A673 (cell line): ENCODE measurements at regions not wholly inside any gene's neighbourhood (a gene's known extent, or its start where the extent isn't known, plus 50 kb on each side); places are given as distances from the start of the nearest gene placed in this dataset.
"Not testable (repeated sequence)": the region's sequence is repeated elsewhere in the genome, so short reads cannot be mapped to it uniquely, and the experiment has no call there.

ENCODE experiments used
- BruUV-seq: library from RNA; stranded (reverse); fragments of 400-500 nt; replicated peaks from 2 replicates; lab custom pipeline; 2021; lab: Mats Ljungman, UMichigan
- CTCF ChIA-PET: fragments of 300-600 bp; sonication (Branson Sonifier 250); formaldehyde crosslinking; loops from one replicate; lab custom pipeline; 2022; ENCODE audit warnings: antibody characterized with exemption; lab: Charles Lee
- POLR2A ChIA-PET: fragments of 300-600 bp; sonication (Branson Sonifier 250); formaldehyde crosslinking; loops from one replicate; lab custom pipeline; 2022; ENCODE audit warnings: antibody characterized with exemption; ENCODE audit not compliant: low non-redundant PET; lab: Charles Lee
- DNase-seq: peaks from one replicate; pipeline ENCODE4 v3.0.0-alpha.2; 2015; ENCODE audit warnings: low spot score
- H3K27ac ChIP-seq: fragments of 200-600 bp; sonication (generic); 2 replicates; pipeline ENCODE4 v1.5.1; 2016; ENCODE audit warnings: mixed run types, low read depth, mild to moderate bottlenecking, mixed read lengths, antibody characterized with exemption, low read length; ENCODE audit not compliant: poor library complexity, severe bottlenecking
- H3K27me3 ChIP-seq: fragments of 200-600 bp; sonication (generic); replicated peaks from 2 replicates; pipeline ENCODE4 v1.6.1; 2017; ENCODE audit warnings: mixed run types, low read depth, mild to moderate bottlenecking, mixed read lengths, antibody characterized with exemption, low read length; ENCODE audit not compliant: insufficient read depth, poor library complexity
- H3K36me3 ChIP-seq: fragments of 200-600 bp; sonication (generic); 2 replicates; pipeline ENCODE4 v1.6.1; 2016; ENCODE audit warnings: mixed run types, mild to moderate bottlenecking, mixed read lengths, antibody characterized with exemption, low read length; ENCODE audit not compliant: insufficient read depth, poor library complexity, severe bottlenecking
- H3K4me1 ChIP-seq: fragments of 200-600 bp; sonication (generic); 2 replicates; pipeline ENCODE4 v1.6.1; 2017; ENCODE audit warnings: mixed run types, mild to moderate bottlenecking, mixed read lengths, antibody characterized with exemption, low read length; ENCODE audit not compliant: insufficient read depth, poor library complexity, severe bottlenecking
- H3K4me3 ChIP-seq: fragments of 200-600 bp; sonication (generic); 2 replicates; pipeline ENCODE4 v1.5.1; 2016; ENCODE audit warnings: low read depth, mixed run types, mild to moderate bottlenecking, mixed read lengths, low read length; ENCODE audit not compliant: poor library complexity, severe bottlenecking
- H3K9me3 ChIP-seq: fragments of 200-600 bp; sonication (generic); 2 replicates; pipeline ENCODE4 v1.6.1; 2016; ENCODE audit warnings: mixed run types, low read depth, mild to moderate bottlenecking, mixed read lengths, antibody characterized with exemption, low read length; ENCODE audit not compliant: poor library complexity, severe bottlenecking
- CTCF ChIP-seq: fragments of 300-800, 200-600 bp; sonication (generic); conservative IDR thresholded peaks from 2 replicates; pipeline ENCODE4 v1.5.1; 2017; ENCODE audit warnings: low read depth, mild to moderate bottlenecking, antibody characterized with exemption, low read length, moderate library complexity, mixed read lengths
- EZH2 ChIP-seq: fragments of 200-600 bp; sonication (generic); IDR thresholded peaks from 2 replicates; pipeline ENCODE4 v1.6.1; 2017; ENCODE audit warnings: borderline replicate concordance, low read depth, mild to moderate bottlenecking, mixed read lengths, antibody characterized with exemption, low read length; ENCODE audit not compliant: poor library complexity, severe bottlenecking
- intact Hi-C: fragments of 100-400 bp; cut with micrococcal nuclease; formaldehyde crosslinking; loops from one replicate; pipeline ENCODE4 v1.10.0; 2022; ENCODE audit not compliant: unreplicated experiment

GRCh38 chr2:131822237-131822721 is 294.6 kb downstream of the CCDC74A start:
- DNase-seq, CTCF ChIA-PET: not testable (repeated sequence)

GRCh38 chr2:131823058-131823457 is 295.4 kb downstream of the CCDC74A start:
- POLR2A ChIA-PET, BruUV-seq, H3K4me1 ChIP-seq, H3K9me3 ChIP-seq, H3K4me3 ChIP-seq, H3K36me3 ChIP-seq, H3K27ac ChIP-seq, H3K27me3 ChIP-seq, DNase-seq, CTCF ChIA-PET, intact Hi-C loops: not testable (repeated sequence)

More at GRCh38 chr2:131822237-131822721, 294.6 kb downstream of the CCDC74A start:
- H3K4me3 ChIP-seq, H3K27me3 ChIP-seq, H3K36me3 ChIP-seq, BruUV-seq, H3K27ac ChIP-seq, intact Hi-C loops, POLR2A ChIA-PET, H3K9me3 ChIP-seq, H3K4me1 ChIP-seq: not testable (repeated sequence)

GRCh38 chr2:131824986-131825385 is 297.3 kb downstream of the CCDC74A start:
- POLR2A ChIA-PET, CTCF ChIA-PET, H3K4me1 ChIP-seq, H3K4me3 ChIP-seq, H3K9me3 ChIP-seq, H3K27me3 ChIP-seq, BruUV-seq, H3K27ac ChIP-seq, H3K36me3 ChIP-seq, DNase-seq, intact Hi-C loops: not testable (repeated sequence)

- ChIA-PET CTCF (no interaction called here), POLR2A (no interaction called here)
- no peak for DNase-seq
- Histone ChIP-seq H3K36me3 (no peaks in the 10 kb centered on the region), H3K27ac (no peak overlapping the region), H3K27me3 (no peaks in the 10 kb centered on the region), H3K4me1 (no peaks in the 10 kb centered on the region), H3K9me3 (no peaks in the 10 kb centered on the region), H3K4me3 (no peak overlapping the region)
- intact Hi-C loops, result no loop called here
- BruUV-seq, result no TSS peak
- TF ChIP-seq EZH2 (no peak), CTCF (no peak)
Measured at GRCh38 chr2:131827481-131828163, 299.9 kb downstream of the CCDC74A start.
